ENCODE measurements at regions not wholly inside any gene's neighbourhood (a gene's known extent, or its start where the extent isn't known, plus 50 kb on each side); places are given as distances from the start of the nearest gene placed in this dataset.

DNA sequence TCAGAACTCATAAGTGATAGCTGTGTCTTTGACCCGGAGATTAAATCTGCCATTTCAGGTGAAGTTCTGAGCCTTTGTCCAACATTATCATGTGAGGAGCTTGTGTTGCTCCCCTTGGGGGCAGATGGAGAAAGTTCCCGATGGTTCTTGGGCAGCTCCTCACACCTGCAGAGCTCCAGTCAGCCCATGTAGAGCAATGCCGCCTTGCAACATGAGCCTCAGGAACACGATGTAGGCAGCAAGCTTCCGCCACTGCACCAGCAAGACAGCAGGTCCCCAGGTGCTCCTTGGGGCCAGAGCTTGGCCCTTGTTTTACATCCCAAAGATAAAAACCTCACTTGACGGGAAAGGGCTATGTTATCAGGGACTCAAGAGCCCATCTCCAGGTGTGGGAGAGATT is 292.7 kb downstream of the IRX1 start:
- DNase-seq (ENCODE audit: low spot score): no peak

- no peak for DNase-seq (ENCODE audit: low spot score)
Measured at GRCh38 chr5:3889412-3890142, 293.9 kb downstream of the IRX1 start.

DNA sequence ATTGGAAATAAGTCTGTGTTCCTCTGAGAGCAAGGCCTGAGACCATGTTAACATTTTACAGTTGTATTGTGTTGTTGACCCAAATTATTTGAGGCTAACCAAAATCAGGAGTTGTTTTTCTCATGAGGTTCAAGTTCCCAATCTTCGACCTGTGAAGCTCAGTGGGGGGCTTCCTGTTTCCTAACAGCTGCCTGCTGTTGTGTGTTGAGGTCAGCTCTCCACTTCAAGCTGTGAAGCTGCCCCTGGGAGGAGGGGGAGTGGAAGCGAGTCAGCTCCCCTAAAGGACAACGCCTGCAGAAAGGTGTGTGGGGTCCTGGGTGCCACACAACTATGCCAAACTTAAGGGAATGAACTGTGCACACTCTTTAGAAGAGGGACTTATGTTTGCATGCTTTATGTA is 295.5 kb downstream of the IRX1 start:
- no peak for DNase-seq (ENCODE audit: low spot score)

GRCh38 chr5:3893527-3893926 is 297.9 kb downstream of the IRX1 start:
- DNase-seq (ENCODE audit: low spot score): no peak

DNA sequence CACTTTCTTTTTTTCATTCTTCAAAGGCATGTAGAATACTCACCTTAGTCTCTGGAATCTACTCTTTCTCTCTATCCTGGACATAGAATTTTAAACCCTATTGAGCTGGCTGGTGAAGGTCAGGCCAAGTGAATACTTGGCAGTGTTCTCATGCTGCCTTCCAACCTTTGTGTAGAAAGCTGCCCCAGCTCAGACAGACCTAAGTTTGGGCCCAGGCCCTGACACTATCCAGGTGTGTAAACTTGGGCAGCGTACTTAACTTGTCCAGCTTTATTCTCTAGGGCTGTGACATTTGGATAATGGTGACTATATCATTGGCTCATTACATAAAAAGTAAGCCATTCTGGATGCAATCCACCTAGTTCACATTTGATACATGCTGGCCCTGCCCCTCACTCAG is 298.3 kb downstream of the IRX1 start:
- DNase-seq (ENCODE audit: low spot score): no peak

GRCh38 chr5:3896098-3896497 is 300.5 kb downstream of the IRX1 start:
- no peak for DNase-seq (ENCODE audit: low spot score)

- DNase-seq (ENCODE audit: low spot score): no peak
Measured at GRCh38 chr5:3899093-3899492, 303.5 kb downstream of the IRX1 start.

DNA sequence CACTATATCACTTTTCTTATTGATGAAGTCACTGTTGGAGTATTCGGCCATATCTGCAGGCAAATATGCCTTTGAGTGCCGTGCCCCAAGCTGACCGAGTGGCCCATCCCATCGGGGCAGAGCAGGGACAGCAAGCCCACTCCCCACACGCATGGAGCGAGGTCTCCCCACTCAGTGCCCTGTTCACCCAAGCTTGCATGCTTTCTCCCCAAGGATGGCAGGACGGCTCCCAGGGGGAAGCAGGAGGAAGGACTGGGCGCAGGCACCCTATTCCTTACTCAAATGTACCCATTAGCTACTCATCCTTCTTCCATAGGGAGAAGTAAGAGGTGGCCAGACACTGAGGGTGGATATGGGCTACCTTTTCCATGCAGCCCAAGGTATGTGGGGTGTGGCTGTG is 309.0 kb downstream of the IRX1 start:
- no peak for DNase-seq (ENCODE audit: low spot score)

- DNase-seq (ENCODE audit: low spot score): no peak
Measured at GRCh38 chr5:3905031-3905430, 309.4 kb downstream of the IRX1 start.

- DNase-seq (ENCODE audit: low spot score): no peak
Measured at GRCh38 chr5:3905521-3905920, 309.9 kb downstream of the IRX1 start.

GRCh38 chr5:3911111-3911510 is 315.5 kb downstream of the IRX1 start:
- no peak for DNase-seq (ENCODE audit: low spot score)

- DNase-seq (ENCODE audit: low spot score): no peak
Measured at GRCh38 chr5:3911773-3912172, 316.1 kb downstream of the IRX1 start.

GRCh38 chr5:3912790-3913189 is 317.2 kb downstream of the IRX1 start:
- no peak for DNase-seq (ENCODE audit: low spot score)

- no peak for DNase-seq (ENCODE audit: low spot score)
Measured at GRCh38 chr5:3913279-3913678, 317.6 kb downstream of the IRX1 start.

- DNase-seq (ENCODE audit: low spot score): no peak
Measured at GRCh38 chr5:3925022-3925421, 329.4 kb downstream of the IRX1 start.

- no peak for DNase-seq (ENCODE audit: low spot score)
Measured at GRCh38 chr5:3925935-3926334, 330.3 kb downstream of the IRX1 start.

- DNase-seq (ENCODE audit: low spot score): no peak
Measured at GRCh38 chr5:3929799-3930198, 334.2 kb downstream of the IRX1 start.

DNA sequence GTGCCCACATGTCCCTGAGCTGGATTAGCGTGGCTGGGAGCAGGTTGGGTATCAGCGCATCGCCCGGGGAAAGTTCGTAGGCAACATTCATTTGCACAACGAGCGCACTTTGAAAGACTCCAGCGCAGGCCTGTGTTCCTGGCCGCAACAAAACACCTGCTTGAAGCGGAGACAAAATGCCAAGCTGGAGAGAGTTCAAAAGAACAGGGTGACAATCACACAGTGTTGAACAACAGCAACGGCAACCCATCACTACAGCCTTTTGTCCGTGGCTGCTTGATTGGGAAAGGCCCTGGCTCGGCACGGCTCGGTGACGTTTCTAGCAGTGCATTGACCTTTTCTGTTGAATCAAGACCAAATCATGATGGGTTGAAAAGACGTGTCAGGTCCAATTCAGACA is 336.3 kb downstream of the IRX1 start:
- no peak for DNase-seq (ENCODE audit: low spot score)

- DNase-seq (ENCODE audit: low spot score): no peak
Measured at GRCh38 chr5:3933536-3933935, 337.9 kb downstream of the IRX1 start.

DNA sequence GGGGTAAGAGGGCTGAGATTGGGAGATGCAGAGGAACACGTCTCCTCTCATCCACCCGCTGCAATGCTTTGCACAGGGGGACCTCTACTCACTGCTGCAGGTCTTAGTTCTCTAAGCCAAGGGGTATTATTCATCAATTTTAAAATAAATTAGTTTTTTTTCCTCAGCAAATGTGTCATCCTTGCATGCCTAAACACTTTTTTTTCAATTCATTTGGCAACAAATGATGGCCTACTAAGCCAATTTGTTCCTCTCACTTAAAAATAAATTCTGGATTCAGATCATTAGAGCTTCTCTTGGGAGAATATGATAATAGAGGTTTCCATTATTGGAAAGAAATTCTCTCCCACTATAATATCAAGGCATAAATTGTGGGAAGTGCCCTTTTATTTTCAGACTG is 338.3 kb downstream of the IRX1 start:
- DNase-seq (ENCODE audit: low spot score): no peak

- no peak for DNase-seq (ENCODE audit: low spot score)
Measured at GRCh38 chr5:3943859-3944258, 348.2 kb downstream of the IRX1 start.

- DNase-seq (ENCODE audit: low spot score): no peak
Measured at GRCh38 chr5:3944930-3945329, 349.3 kb downstream of the IRX1 start.

DNA sequence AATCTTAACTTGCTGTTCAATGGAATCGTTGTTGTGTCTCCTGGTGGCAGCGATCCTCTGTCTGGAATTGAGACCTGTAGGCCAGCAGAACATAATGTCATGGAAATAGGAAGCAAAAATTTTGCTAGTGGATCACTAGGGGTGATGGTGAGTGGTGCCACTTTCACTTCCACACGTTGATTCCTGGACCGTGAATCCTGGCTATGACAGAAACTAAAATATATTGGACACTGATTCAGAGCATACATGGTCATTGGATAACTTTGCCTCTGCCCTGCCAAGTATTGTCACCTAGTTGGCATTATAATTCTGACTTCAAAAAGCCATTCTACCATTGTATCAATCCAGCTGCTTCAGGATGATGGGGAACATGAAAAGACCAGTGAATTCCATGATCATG is 353.2 kb downstream of the IRX1 start:
- DNase-seq (ENCODE audit: low spot score): no peak

GRCh38 chr5:3954199-3954598 is 358.6 kb downstream of the IRX1 start:
- DNase-seq (ENCODE audit: low spot score): no peak

GRCh38 chr5:3954633-3955032 is 359.0 kb downstream of the IRX1 start:
- no peak for DNase-seq (ENCODE audit: low spot score)
